Hematopoietic multipotent progenitor cell treated with erythropoietin and hydrocortisone succinate and interleukin-3 and kit ligand, for 4 days (in vitro differentiated cells): ENCODE measurements at regions not wholly inside any gene's neighbourhood (a gene's known extent, or its start where the extent isn't known, plus 50 kb on each side); places are given as distances from the start of the nearest gene placed in this dataset.

Source experiments
- DNase-seq: peaks from one replicate; pipeline ENCODE4 v3.0.0-alpha.2; 2015

- DNase-seq, result no peak
Measured at GRCh38 chr4:34718576-34719245, 1525.6 kb downstream of the ARAP2 start.

- DNase-seq, result peak; percentile 62
Measured at GRCh38 chr4:34720571-34720970, 1523.7 kb downstream of the ARAP2 start.

GRCh38 chr4:34721835-34722234 lies 1522.5 kb downstream of the ARAP2 start:
- no peak for DNase-seq

- no peak for DNase-seq
Measured at GRCh38 chr4:34723605-34724004, 1520.7 kb downstream of the ARAP2 start.

- DNase-seq, result no peak
Measured at GRCh38 chr4:34724491-34724890, 1519.8 kb downstream of the ARAP2 start.

GRCh38 chr4:34731070-34731469 lies 1513.2 kb downstream of the ARAP2 start:
- no peak for DNase-seq

GRCh38 chr4:34732176-34732950 lies 1512.0 kb downstream of the ARAP2 start:
- DNase-seq, result no peak

GRCh38 chr4:34733185-34733941 lies 1511.0 kb downstream of the ARAP2 start:
- DNase-seq, result no peak

- DNase-seq, result no peak
Measured at GRCh38 chr4:34766935-34767334, 1477.4 kb downstream of the ARAP2 start.

- DNase-seq, result no peak
Measured at GRCh38 chr4:34767407-34767806, 1476.9 kb downstream of the ARAP2 start.

- no peak for DNase-seq
Measured at GRCh38 chr4:34771632-34772031, 1472.7 kb downstream of the ARAP2 start.

- no peak for DNase-seq
Measured at GRCh38 chr4:34790131-34790530, 1454.2 kb downstream of the ARAP2 start.

- DNase-seq, result no peak
Measured at GRCh38 chr4:34791209-34791608, 1453.1 kb downstream of the ARAP2 start.

GRCh38 chr4:34800953-34801352 lies 1443.4 kb downstream of the ARAP2 start:
- DNase-seq, result no peak

- no peak for DNase-seq
Measured at GRCh38 chr4:34814266-34814665, 1430.0 kb downstream of the ARAP2 start.

- no peak for DNase-seq
Measured at GRCh38 chr4:34824515-34824914, 1419.8 kb downstream of the ARAP2 start.

GRCh38 chr4:34826660-34827059 lies 1417.7 kb downstream of the ARAP2 start:
- no peak for DNase-seq

GRCh38 chr4:34845926-34846325 lies 1398.4 kb downstream of the ARAP2 start:
- DNase-seq, result no peak

GRCh38 chr4:34850421-34850820 lies 1393.9 kb downstream of the ARAP2 start:
- no peak for DNase-seq

GRCh38 chr4:34850968-34851367 lies 1393.3 kb downstream of the ARAP2 start:
- DNase-seq, result no peak

GRCh38 chr4:34851411-34851810 lies 1392.9 kb downstream of the ARAP2 start:
- no peak for DNase-seq

GRCh38 chr4:34854451-34854850 lies 1389.9 kb downstream of the ARAP2 start:
- DNase-seq, result no peak

- no peak for DNase-seq
Measured at GRCh38 chr4:34861666-34862065, 1382.6 kb downstream of the ARAP2 start.

- DNase-seq, result no peak
Measured at GRCh38 chr4:34878961-34879360, 1365.4 kb downstream of the ARAP2 start.
